HEK293 (cell line): ENCODE measurements at regions not wholly inside any gene's neighbourhood (a gene's known extent, or its start where the extent isn't known, plus 50 kb on each side); places are given as distances from the start of the nearest gene placed in this dataset.

Source experiments
- CTCF ChIA-PET: fragments of 350-600 bp; formaldehyde crosslinking; extraction: SDS; loops from one replicate; lab custom pipeline; 2021; ENCODE audit warnings: antibody characterized with exemption; lab: Yijun Ruan, JAX
- POLR2A ChIA-PET: fragments of 300-600 bp; formaldehyde crosslinking; extraction: SDS; loops from one replicate; lab custom pipeline; 2020; ENCODE audit warnings: antibody characterized with exemption, inconsistent platforms; lab: Yijun Ruan, JAX
- H3K27ac ChIP-seq: fragments of 200-500 bp; sonication (Bioruptor generic); 2 replicates; pipeline ENCODE4 v1.5.1; 2014; ENCODE audit warnings: low read depth, low read length, control low read depth, inconsistent platforms; ENCODE audit errors: extremely low read depth
- H3K36me3 ChIP-seq, 2 experiments: fragments of 200-500 bp in 1 of 2; sonication (Bioruptor generic) in 1 of 2; 1 replicate in 1 of 2; 2 replicates in 1 of 2; pipeline ENCODE4 v1.5.1; 2014 to 2017; ENCODE audit warnings: inconsistent platforms in 2 of 2, low read length in 2 of 2; ENCODE audit not compliant: control insufficient read depth in 2 of 2, insufficient read depth in 1 of 2
- H3K4me1 ChIP-seq: fragments of 200-500 bp; sonication (Bioruptor generic); 2 replicates; pipeline ENCODE4 v1.5.1; 2014; ENCODE audit warnings: mild to moderate bottlenecking, low read length, inconsistent platforms; ENCODE audit not compliant: control insufficient read depth, insufficient read depth
- H3K4me3 ChIP-seq: 2 replicates; pipeline ENCODE4 v1.5.1; 2011; ENCODE audit warnings: low read depth, mild to moderate bottlenecking, control low read depth, low read length, moderate library complexity
- H3K9me3 ChIP-seq: fragments of 200-500 bp; sonication (Bioruptor generic); 2 replicates; pipeline ENCODE4 v1.5.1; 2014; ENCODE audit warnings: low read depth, low read length, inconsistent platforms; ENCODE audit not compliant: control insufficient read depth, insufficient read depth
- CTCF ChIP-seq: fragments of 450-650 bp; formaldehyde crosslinking; IDR thresholded peaks from 2 replicates; pipeline ENCODE4 v1.5.1; 2016; ENCODE audit warnings: missing biosample characterization, missing genetic modification characterization
- INSM2 ChIP-seq: fragments of 450-650 bp; formaldehyde crosslinking; IDR thresholded peaks from 2 replicates; pipeline ENCODE4 v1.5.1; 2016; ENCODE audit warnings: missing biosample characterization, missing genetic modification characterization
- KLF16 ChIP-seq: fragments of 450-650 bp; formaldehyde crosslinking; IDR thresholded peaks from 2 replicates; pipeline ENCODE4 v1.5.1; 2017; ENCODE audit warnings: missing biosample characterization, missing genetic modification characterization
- KLF17 ChIP-seq: fragments of 450-650 bp; formaldehyde crosslinking; IDR thresholded peaks from 2 replicates; pipeline ENCODE4 v1.5.1; 2016; ENCODE audit warnings: missing biosample characterization, missing genetic modification characterization
- KLF9 ChIP-seq: fragments of 450-650 bp; formaldehyde crosslinking; IDR thresholded peaks from 2 replicates; pipeline ENCODE4 v1.5.1; 2016; ENCODE audit warnings: missing biosample characterization, missing genetic modification characterization, low read depth
- MEIS1 ChIP-seq: sonication (generic); formaldehyde crosslinking; IDR thresholded peaks from 2 replicates; pipeline ENCODE4 v1.8.1; 2022; ENCODE audit warnings: missing genetic modification reagents, mild to moderate bottlenecking, borderline replicate concordance
- OSR2 ChIP-seq: fragments of 450-650 bp; formaldehyde crosslinking; IDR thresholded peaks from 2 replicates; pipeline ENCODE4 v1.5.1; 2016; ENCODE audit warnings: missing biosample characterization, missing genetic modification characterization
- SP7 ChIP-seq: fragments of 450-650 bp; formaldehyde crosslinking; IDR thresholded peaks from 2 replicates; pipeline ENCODE4 v1.5.1; 2016; ENCODE audit warnings: missing biosample characterization, missing genetic modification characterization
- ZBTB1 ChIP-seq: fragments of 450-650 bp; formaldehyde crosslinking; IDR thresholded peaks from 2 replicates; pipeline ENCODE4 v1.5.1; 2016; ENCODE audit warnings: missing biosample characterization, missing genetic modification characterization
- ZBTB10 ChIP-seq: fragments of 450-650 bp; formaldehyde crosslinking; IDR thresholded peaks from 2 replicates; pipeline ENCODE4 v1.5.1; 2016; ENCODE audit warnings: missing biosample characterization, missing genetic modification characterization
- ZBTB49 ChIP-seq: fragments of 450-650 bp; formaldehyde crosslinking; IDR thresholded peaks from 2 replicates; pipeline ENCODE4 v1.5.1; 2016; ENCODE audit warnings: missing biosample characterization, missing genetic modification characterization, low read depth
- ZNF140 ChIP-seq: fragments of 450-650 bp; formaldehyde crosslinking; IDR thresholded peaks from 2 replicates; pipeline ENCODE4 v1.5.1; 2016; ENCODE audit warnings: missing biosample characterization, missing genetic modification characterization
- ZNF157 ChIP-seq: fragments of 450-650 bp; formaldehyde crosslinking; IDR thresholded peaks from 2 replicates; pipeline ENCODE4 v1.5.1; 2016; ENCODE audit warnings: missing biosample characterization, missing genetic modification characterization
- ZNF211 ChIP-seq: fragments of 450-650 bp; formaldehyde crosslinking; IDR thresholded peaks from 2 replicates; pipeline ENCODE4 v1.5.1; 2016; ENCODE audit warnings: low read depth, missing biosample characterization, missing genetic modification characterization
- ZNF311 ChIP-seq: fragments of 450-650 bp; formaldehyde crosslinking; IDR thresholded peaks from 2 replicates; pipeline ENCODE4 v1.5.1; 2017; ENCODE audit warnings: missing biosample characterization, missing genetic modification characterization, borderline replicate concordance
- ZNF549 ChIP-seq: fragments of 450-650 bp; IDR thresholded peaks from 2 replicates; pipeline ENCODE4 v1.5.1; 2018; ENCODE audit warnings: missing biosample characterization, missing genetic modification characterization, mild to moderate bottlenecking, inconsistent platforms, moderate library complexity
- ZNF791 ChIP-seq: fragments of 450-650 bp; formaldehyde crosslinking; IDR thresholded peaks from 2 replicates; pipeline ENCODE4 v1.5.1; 2016; ENCODE audit warnings: missing biosample characterization, missing genetic modification characterization
- ZSCAN18 ChIP-seq: fragments of 450-650 bp; formaldehyde crosslinking; IDR thresholded peaks from 2 replicates; pipeline ENCODE4 v1.5.1; 2016; ENCODE audit warnings: missing biosample characterization, missing genetic modification characterization
- ZSCAN23 ChIP-seq: fragments of 450-650 bp; formaldehyde crosslinking; IDR thresholded peaks from 2 replicates; pipeline ENCODE4 v1.5.1; 2016; ENCODE audit warnings: missing biosample characterization, missing genetic modification characterization
- TF ChIP-seq, protein P1 (sequence below): fragments of 450-650 bp; formaldehyde crosslinking; IDR thresholded peaks from 2 replicates; pipeline ENCODE4 v1.5.1; 2016; ENCODE audit warnings: missing biosample characterization, missing genetic modification characterization

DNA sequence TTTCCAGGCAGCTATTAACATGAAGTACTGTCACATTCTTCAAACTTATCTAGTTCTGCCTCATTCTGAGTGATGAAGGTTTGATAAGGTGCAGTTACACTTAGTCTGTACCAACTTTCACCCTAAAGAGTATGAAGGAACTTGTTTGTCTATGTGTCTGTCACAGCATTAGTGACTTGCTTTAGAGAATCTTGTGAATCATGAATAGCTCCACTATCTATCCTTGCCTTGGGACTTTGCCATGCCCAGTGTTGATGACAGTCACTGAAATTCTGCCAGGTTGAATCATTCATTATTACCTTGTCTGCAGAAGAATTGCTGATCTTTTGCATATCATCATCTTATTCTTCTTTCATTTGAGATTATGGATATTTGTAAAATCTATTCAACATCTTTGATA is 50.9 kb upstream of the A1CF start:
- no peaks in the 10 kb centered on the region for H3K4me1 ChIP-seq
- TF ChIP-seq ZNF311 (tag by site-specific recombination) (no peak), CTCF (tag by site-specific recombination) (no peak), ZNF140 (tag by site-specific recombination) (no peak), ZNF791 (no peak), INSM2 (tag by site-specific recombination) (no peak), ZSCAN23 (tag by site-specific recombination) (no peak), ZSCAN18 (tag by site-specific recombination) (no peak), ZNF211 (tag by site-specific recombination) (no peak), KLF16 (no peak), ZBTB10 (tag by site-specific recombination) (no peak)
- TF ChIP-seq, all 188 proteins: peak for 0
- CTCF ChIA-PET: interaction anchor here (0.6 kb wide), 1 partner anchor 128 kb away, joined by 3 read pairs; no protein-coding TSS in a partner anchor
- H3K9me3 ChIP-seq: no peaks in the 10 kb centered on the region
- no peaks in the 10 kb centered on the region for H3K36me3 ChIP-seq
- H3K4me3 ChIP-seq: no peak overlapping the region
- POLR2A ChIA-PET: no interaction called here
- no peak overlapping the region for H3K27ac ChIP-seq

DNA sequence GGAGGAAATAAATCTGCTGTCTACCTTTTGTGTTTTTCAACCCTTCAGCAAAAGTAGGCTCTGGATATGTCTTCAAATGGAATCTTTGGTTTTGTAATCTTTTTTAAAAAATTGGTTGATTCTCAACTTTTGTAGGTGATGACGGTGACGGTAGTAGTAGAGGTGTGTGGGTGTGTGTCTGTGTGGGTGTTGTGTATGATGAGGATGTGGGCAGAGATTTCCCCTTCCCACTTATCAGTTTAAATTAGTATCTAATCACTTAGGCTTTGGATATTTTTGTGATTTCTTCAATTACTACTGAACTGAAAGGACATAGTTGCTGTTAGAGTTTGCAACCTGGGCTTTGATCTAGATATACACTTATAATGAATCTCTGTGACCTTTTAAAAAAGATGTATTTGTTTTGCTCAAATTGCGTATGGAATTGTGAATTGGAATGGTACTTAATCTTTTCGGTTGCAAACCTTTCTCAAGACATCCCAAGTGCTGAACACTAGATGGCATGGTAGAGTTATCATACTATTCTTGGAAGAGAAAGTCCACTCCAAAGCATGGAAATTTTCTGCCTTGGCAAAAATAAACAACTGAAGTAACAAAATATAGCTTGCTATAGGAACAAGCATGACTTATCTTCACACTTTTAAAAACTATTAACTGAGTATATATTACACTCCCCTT is 51.9 kb upstream of the A1CF start:
- ChIA-PET POLR2A (no interaction called here), CTCF (interaction anchor here (0.7 to 1.6 kb wide), 6 partner anchors 11 to 117 kb away, joined by 3 to 4 read pairs (median 4); no protein-coding TSS in a partner anchor)
- H3K36me3 ChIP-seq: no peaks in the 10 kb centered on the region
- H3K27ac ChIP-seq: no peak overlapping the region
- H3K4me3 ChIP-seq: no peak overlapping the region
- H3K4me1 ChIP-seq: no peaks in the 10 kb centered on the region
- H3K9me3 ChIP-seq: no peaks in the 10 kb centered on the region
- TF ChIP-seq KLF9 (tag by site-specific recombination): no peak
- TF ChIP-seq MEIS1 (CRISPR knock-in tag): no peak
- no peak for TF ChIP-seq ZNF157 (tag by site-specific recombination)
- no peak for TF ChIP-seq ZBTB1
- no peak for TF ChIP-seq ZBTB49 (tag by site-specific recombination)
- no peak for TF ChIP-seq SP7 (tag by site-specific recombination)
- TF ChIP-seq, protein P1, sequence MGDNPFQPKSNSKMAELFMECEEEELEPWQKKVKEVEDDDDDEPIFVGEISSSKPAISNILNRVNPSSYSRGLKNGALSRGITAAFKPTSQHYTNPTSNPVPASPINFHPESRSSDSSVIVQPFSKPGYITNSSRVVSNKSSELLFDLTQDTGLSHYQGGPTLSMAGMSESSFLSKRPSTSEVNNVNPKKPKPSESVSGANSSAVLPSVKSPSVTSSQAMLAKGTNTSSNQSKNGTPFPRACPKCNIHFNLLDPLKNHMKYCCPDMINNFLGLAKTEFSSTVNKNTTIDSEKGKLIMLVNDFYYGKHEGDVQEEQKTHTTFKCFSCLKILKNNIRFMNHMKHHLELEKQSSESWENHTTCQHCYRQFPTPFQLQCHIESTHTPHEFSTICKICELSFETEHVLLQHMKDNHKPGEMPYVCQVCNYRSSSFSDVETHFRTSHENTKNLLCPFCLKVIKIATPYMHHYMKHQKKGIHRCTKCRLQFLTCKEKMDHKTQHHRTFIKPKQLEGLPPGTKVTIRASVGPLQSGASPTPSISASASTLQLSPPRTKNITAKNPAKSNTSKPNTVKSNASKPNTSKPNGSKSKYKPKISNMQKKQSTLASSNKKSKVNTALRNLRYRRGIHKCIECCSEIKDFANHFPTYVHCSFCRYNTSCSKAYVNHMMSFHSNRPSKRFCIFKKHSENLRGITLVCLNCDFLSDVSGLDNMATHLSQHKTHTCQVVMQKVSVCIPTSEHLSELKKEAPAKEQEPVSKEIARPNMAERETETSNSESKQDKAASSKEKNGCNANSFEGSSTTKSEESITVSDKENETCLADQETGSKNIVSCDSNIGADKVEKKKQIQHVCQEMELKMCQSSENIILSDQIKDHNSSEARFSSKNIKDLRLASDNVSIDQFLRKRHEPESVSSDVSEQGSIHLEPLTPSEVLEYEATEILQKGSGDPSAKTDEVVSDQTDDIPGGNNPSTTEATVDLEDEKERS: no peak
- TF ChIP-seq OSR2: no peak
- TF ChIP-seq ZSCAN23 (tag by site-specific recombination): no peak
- no peak for TF ChIP-seq ZNF549 (tag by site-specific recombination)
- no peak for TF ChIP-seq KLF17 (tag by site-specific recombination)
